HT-29 (cell line): ENCODE measurements at regions not wholly inside any gene's neighbourhood (a gene's known extent, or its start where the extent isn't known, plus 50 kb on each side); places are given as distances from the start of the nearest gene placed in this dataset.
A peak's percentile ranks its signal among the peaks of the same experiment; 100 is the strongest.
"Not testable (repeated sequence)": the region's sequence is repeated elsewhere in the genome, so short reads cannot be mapped to it uniquely, and the experiment has no call there.

Source experiments
- DNase-seq: peaks from one replicate; pipeline ENCODE4 v3.0.0-alpha.2; 2015; ENCODE audit warnings: low spot score

DNA sequence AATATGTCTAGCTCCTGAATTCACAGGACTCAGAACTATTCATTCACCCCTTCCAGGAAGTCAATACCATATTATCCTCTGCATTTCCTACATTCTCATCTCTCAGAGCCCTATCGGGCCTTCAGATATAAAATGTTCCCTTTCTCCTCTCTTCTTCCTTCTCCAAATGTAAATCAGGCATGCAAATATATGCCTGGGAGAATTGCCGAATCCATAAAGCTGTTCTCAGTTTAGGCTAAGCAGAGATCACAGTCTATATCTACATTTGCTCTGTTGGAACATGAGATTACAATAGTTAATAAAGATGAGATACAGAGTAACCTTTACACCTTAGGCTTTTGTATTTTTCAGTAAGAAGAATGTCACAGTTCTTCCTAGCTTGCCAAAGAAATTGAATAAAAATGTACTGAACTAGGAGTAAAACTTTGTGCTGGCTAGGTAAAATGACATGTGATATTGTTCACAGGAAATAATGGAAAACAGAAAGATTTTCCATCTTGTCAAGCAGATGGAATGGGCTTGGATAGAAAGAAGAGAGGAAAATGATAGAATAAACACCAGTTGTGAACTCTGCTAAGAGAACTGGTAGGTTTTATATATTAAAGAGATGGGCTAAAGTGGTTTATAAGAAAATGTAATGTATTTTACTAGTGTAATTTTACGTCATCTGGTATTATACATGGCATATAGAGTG is 161.5 kb downstream of the NRIP1 start:
- DNase-seq: no peak

DNA sequence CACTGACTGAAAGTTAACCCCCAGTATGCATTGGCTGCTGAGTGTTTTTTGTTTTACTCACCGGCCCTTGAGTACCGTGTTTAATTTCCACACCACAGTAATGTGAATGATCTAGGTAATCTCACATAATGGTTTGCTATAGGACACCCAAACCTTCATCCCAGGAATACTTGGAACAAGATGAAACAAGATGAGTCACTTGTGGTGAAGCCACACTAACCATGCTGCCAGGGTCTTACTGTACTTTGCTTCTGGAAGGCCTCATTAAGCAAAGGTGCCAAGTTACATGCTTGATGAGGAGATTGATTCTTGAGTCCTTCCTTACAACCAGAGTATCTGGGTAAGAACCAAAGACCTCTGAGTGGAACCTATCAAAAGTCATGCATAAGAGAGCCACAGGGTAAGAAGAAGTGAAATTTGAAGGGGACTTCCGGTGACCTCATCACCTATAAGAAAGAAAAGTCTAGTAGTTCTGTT is 163.3 kb downstream of the NRIP1 start:
- DNase-seq: peak; percentile 57

DNA sequence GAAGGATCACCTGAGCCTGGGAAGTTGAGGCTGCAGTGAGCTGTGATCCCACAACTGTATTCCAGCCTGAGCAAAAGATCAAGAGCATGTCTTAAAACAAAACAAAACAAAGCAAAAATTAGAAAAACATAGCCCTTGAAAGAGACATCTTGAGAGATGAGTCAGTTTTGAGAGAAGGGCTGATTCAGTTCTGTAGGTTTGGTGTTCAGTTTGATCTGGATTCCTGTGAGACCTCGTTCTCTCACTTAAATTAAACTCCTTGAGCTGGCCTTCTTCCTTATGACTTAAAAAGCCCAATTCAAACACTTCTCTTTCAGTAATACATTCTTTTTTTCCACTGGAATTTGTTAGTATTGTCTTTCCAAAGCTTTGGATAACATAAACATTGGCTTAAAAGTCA is 164.2 kb downstream of the NRIP1 start:
- DNase-seq: no peak

DNA sequence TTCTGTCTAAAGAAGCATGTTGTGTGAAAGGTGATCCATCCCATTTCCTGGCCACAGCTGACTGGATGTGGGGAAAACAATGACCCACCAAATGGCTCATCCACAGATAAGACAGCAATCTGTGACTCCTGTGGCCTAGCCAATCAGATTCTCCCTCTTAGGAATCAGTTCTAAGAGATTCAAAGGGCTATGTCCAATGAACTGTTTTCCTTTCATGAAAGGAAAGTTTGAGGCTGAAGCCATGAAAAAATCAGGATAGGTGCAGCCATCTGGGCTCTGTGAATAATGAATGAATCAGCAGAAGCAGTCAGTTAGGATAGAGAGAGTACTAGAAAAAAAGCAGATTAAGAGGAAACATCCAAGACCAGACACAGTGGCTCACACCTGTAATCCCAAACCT is 164.7 kb downstream of the NRIP1 start:
- DNase-seq: no peak

DNA sequence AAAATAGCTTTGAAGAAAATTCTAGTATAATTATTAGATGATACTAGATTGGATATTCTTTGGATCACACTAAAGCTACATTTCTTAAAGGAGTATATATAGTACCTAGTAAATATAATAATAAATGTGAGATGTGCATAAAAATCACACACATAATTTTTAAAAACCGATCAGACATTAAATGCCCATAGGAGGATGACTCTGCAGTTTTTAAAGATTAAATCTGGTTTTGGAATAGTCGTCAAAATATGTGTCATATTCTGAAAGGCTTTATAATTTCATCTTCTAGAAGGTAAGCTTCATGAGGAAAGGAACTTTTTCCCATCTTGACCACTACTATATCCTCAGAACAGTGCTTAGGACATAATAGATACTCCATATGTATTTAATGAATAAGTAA is 169.0 kb downstream of the NRIP1 start:
- no peak for DNase-seq

DNA sequence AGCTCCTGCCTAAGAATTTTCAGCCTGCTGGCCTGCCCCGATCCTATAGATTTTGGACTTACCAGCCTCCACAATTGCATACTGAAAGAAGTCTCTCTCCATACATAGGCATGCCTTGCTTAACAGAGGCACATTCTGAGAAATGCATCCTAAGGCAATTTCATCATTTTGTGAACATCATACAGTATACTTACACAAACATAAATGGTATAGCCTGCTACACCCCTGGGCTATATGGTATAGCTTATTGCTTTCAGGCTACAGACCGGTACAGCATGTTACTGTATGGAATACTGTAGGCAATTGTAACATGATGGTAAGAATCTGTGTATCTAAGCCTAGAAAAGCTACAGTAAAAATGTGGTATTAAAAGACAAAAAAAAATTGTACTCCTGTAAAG is 174.7 kb downstream of the NRIP1 start:
- DNase-seq: no peak

DNA sequence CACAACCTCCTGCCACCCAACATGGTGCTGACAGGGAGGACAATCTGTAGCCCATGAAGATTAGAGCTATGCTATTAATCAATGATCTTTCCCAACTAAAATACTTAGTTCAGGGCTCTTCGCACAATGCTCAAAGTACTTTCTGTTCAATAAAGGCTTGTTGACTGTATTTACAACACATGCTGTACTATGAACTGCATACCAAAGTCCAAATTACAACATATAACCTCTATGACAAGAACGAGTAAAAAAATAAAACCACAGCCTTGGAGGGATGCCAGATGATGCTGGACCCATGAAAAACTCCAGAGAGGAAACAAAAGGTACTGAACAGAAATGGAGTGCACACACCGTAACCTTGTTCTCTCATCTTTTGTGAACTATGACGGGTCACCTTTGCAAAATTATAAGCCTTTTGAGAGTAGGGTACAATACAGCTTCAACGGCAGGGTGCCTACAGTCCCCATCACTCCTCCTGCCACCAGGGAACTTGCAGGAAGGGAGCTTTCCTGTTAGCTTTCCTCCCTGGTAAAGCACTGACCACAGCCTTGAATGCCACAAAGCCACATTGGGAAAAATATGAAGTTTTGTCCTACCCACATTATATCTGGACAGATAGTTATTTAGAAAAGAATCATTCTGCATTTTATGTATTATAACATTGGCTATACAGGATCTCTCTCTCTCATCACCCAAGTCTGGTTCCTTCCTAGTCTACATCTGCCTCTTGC is 175.6 kb downstream of the NRIP1 start:
- DNase-seq: peak; percentile 56

DNA sequence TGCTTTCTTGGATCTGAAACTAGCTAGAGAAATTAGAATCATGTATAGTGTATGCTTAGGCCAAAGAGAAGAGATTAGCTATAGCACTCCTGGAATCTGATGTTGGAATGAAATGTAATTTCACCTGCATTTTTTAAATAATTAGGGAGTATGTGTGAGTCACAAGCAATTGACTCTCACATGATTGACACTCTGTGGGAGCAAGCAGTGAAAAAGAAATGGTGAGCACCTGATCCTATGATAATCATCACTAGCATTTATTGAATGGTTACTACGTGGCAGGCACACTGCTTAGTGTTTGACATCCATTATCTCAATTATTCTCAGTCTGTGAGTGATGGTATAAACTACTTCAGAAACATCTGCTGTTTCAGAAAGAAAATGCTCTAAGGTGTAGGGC is 176.6 kb downstream of the NRIP1 start:
- no peak for DNase-seq

DNA sequence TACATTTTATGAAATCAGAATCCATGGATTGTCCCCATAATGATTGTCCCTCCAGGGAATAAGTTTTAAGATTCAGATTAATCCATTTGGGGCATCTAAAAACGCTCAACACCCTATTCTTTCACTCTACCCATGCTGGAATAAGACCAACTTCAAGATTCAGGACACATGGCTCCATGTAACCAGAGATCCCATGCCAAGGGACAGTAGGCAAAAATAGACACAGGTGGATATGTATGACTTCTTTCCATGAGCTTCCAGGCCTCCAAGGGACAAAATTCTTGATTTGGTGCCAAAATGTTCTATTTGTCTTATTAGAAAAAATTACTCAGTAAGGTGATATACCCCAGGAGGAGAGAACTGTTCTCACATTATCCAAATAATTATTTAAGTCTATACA is 178.8 kb downstream of the NRIP1 start:
- no peak for DNase-seq

DNA sequence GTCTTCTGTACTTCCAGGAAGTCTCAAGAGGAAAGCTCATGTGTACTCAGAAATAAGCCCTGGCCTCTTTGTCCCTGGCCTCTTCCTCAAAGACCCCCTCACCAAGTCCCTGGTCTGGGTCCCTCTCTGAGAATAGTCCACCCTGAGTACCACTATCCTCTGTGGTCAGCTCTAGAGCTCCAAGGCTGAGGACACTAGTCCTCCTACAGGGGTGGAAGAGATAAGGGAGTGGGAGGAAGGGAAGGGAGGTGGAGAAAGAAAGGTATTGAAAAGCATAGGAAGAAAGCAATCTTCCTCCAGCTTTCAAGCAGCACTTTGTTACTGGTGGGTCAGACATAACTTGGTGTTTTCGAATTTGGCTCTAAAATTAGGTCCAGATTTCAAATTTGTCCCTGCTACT is 181.4 kb downstream of the NRIP1 start:
- DNase-seq: no peak

DNA sequence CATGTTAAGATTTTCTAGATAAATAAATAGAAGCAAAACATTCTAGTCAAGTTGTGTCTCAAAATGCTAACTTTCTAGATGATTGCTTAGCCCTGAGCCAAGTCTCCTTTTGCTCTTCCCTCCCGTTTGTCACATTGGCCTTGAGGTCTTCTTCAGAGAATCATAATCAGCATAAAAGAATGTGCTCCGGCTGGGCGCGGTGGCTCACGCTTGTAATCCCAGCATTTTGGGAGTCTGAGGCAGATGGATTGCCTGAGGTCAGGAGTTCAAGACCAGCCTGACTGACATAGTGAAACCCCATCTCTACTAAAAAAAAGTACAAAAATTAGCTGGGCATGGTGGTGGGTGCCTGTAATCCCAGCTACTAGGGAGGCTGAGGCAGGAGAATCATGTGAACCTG is 182.3 kb downstream of the NRIP1 start:
- DNase-seq: not testable (repeated sequence)

DNA sequence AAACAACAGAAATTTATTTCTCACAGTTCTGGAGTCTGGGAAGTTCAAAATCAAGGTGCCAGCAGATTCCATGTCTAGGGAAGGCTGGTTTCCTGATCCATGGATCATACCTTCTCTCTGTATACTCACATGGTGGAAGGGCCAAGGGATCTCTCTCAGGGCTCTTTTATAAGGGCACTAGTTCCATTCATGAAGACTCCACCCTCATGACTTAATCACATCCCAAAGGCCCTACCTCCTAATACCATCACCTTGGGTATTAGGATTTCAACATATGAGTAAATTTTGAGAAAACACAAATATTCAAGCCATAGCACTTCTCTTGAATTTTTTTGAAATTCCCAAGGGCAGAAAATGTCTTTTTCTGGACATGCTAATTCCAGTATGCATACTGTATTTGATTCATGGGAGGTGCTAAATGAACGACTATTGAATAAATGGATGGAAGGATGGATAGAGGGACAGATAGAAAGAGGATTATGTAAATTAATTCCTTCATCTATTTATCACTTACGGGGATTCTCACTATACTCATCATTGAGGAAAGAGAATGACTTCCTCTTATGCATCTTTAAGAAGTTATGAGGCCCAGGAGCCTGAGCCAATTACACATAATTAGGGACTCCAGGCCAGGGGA is 182.8 kb downstream of the NRIP1 start:
- DNase-seq: no peak

DNA sequence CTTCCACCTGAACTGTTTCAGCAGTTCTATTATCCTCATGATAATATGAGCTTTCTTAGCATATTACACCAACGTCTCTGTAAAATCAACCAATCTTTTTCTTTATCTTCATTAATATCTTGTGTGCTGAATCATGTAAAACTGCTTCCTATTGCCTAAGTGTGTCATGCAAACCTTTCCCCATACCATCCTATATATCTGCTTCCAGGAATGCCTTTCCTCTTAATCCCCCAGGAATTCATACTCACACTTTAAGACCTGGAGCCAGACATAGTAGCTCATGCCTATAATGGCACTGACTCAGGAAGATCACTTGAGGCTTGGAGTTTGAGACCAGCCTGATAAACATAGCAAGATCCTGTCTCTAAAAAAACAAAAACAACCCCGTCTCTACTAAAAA is 183.9 kb downstream of the NRIP1 start:
- DNase-seq: no peak

DNA sequence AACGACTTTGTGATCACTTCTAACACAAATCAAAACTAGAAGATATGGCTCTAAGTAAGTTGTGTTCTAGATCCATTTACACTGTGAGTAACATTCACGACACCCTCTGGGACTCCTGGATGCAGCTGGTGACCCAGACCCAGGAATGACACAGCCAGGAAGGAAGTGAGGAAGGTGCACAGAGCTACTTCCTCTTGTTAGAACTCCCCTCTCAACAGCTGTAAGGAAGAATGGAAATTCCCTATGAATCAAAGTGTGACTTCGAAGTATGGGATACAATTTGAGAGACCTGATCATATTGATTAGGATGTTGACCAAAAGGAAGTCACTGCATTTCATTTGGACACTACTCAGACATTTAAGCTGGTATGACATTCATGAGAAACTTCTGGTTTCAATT is 185.3 kb downstream of the NRIP1 start:
- DNase-seq: no peak

DNA sequence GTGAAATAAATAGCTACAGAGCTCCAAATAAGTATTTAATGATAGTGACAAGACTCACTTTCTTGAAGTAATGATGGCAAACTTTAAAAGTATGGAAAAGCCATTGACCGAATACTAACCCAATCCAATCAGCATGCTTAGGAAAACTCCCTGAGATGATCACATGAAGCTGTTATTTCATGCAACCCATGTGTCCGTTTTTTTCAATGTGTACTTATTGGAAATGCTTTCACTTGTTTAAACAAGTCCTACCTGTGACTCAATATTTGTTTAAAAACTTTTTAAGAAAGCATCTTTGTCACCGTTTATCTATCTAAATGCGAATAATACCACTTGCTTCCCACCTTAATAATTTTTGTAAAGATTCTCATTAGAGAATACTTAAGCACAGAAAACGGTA is 185.8 kb downstream of the NRIP1 start:
- DNase-seq: peak; percentile 50

DNA sequence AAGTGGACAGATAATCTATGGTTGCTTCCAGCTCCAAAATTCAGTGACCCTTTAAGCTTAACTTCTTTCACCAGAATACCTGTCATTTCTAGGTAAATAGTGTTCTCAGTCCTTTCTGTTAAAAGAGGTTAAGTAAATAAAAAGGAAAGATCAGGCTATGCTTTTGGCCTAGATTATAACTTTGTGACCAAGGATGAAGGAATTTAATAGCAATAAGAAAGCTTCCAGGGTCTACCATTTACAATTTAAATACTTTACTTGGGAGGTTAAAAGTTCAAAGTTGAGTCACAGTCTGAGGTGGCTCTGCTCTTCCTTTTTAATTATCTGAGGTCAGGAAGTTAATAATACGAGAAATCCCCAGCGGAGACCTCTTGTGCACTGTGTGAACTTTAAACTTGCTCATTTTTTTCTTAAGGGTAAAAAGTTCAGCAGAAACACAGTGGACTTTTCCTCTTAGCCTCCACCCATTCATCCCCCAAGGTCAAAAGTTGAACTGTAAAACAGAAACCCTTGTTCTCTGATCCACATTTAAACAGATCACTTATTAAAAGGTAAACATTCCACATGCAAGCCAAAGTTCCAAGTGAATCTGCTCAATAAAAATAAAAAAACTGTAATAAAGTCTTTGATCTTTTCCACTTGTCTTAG is 187.1 kb downstream of the NRIP1 start:
- DNase-seq: peak; percentile 75

DNA sequence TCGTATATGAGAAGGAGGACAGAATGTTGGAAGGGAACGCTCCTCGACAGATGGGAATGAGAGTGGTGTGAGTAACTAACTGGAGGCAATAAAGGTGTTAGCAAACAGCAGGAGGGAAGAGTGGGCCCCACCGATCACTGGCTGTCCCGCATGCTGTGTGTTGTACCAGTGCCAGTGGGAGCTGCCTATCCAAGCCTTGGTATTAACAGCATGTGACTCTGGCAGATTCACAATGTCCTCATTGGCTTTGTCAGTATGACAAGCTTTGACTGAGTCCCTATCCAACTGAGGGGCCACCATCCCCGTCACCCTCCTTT is 188.3 kb downstream of the NRIP1 start:
- no peak for DNase-seq

DNA sequence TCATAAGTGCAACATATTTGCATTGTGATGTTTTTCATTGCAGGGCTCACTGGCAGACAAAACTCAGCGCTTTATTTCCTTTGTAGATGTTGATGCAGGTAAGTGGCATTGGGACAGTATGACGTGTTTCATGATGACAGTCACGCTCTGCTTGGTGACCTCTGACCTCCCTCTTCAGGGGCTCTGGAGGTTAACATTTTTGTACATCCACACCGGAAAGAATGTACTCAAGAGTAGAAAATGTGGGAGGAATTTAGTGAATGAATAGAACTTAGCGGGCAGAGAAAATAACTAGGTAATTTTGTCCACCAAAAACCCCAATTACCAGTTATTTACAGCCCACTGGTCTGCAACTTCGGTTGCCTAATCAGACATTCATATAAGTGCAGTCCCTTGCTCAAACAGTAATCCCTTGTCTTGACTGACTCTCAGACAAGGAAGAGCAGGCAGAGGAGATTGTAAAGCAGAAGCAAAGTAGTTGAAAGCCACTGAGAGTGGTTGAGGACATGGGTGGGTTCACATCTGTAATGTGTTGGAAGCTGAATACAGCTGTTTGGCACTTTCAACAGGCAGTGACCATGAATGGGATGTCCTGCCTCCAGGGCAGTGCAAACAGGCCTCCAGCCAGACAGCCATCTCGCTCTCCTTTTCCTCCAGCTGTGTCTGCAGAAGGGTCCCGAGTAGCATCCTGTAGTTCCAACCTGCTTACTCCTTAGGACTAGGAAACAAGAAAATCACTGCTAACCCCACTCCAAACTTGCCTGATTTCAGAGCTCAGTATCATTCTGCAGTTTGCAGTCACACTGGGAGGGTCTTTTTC is 188.9 kb downstream of the NRIP1 start:
- DNase-seq: no peak

DNA sequence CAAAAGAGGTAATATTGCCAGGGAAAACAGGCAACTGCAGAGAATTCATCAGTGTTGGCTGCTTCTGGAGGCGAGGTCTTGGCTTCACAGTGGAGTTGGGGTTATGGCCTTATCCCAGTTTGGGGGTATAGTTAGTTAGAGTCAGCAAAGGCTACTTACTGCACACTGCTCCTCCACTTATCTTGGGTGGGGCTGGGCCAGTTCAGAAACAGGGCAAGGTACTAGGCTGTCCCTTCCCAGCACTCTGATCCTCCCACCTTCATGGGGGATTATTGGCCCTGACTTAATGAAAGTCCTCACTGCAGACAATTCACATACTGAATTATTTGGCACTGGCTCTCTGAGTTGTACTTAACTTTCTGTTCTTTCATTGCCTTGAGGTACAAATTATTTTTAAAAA is 189.6 kb downstream of the NRIP1 start:
- DNase-seq: no peak

DNA sequence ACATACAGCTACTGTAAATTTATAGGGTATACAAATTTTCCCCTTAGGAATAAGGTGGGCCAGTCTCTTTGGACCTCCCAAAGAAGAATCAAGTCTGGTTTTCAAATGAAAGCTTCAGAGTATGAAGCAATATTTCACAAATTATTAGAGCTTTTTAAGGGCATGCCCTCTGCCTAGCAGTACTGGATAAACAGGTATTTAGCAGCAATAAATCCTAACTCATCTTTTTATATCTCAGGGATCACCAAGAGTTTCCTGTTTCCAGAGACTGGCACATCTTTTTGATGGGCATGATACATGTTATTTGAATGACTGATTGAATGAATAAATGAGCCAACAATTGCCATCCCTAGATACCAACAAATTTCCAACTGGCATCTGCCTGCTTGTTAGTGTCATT is 190.4 kb downstream of the NRIP1 start:
- no peak for DNase-seq

DNA sequence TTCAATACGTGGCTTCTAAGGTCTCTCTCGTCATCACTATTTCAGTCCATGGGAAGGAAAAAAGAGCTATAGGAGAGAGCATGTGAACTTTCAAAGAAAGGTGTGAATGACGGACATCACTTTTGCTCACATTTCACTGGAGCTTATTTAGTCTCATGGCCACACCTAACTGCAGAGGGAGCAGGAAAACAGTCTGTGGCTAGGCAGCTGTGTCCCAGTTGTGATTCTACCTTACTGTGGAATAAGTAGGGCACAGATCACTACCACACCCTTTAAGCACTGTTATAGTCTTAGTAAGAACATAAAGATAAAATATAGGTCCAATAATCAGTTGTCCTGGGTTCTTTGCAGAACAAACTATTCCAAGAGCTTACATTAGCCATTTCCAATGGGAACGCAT is 192.9 kb downstream of the NRIP1 start:
- DNase-seq: no peak

DNA sequence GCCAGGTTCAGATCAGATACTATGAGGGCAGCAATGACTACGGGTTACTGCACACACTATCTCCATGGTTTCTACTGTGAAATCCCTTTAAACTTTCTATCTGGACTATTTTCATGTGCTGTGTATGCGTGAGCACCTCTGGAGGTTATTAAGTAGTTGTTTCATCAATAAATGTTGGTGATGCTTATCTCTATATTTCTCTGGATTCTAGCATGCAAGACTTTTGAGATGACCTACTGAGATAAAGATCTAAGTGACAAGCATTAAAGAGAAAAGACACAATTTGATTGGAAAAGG is 194.0 kb downstream of the NRIP1 start:
- DNase-seq: peak; percentile 59
